ENCODE measurements at regions not wholly inside any gene's neighbourhood (a gene's known extent, or its start where the extent isn't known, plus 50 kb on each side); places are given as distances from the start of the nearest gene placed in this dataset.
"Not testable (repeated sequence)": the region's sequence is repeated elsewhere in the genome, so short reads cannot be mapped to it uniquely, and the experiment has no call there.

DNA sequence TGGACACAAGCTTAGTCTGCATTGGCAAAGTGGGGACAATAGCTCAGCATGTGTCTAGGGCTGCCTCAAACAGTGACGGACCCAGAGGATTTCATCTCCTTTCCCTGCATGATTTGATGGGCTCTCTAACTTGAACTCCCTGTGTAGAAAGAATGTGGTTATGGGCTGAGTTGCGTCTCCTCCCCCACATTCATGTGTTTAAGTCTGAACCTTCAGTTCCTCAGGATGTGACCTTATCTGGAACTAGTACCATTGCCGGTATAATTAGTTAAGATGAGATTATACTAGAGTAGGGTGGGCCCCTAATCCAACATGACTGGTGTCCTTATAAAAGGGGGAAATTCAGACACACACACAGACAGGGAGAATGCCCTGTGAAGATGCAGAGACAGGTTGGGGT lies 257.6 kb downstream of the BCL2L11 start:
- H3K14ac ChIP-seq (ENCODE audit: insufficient read length); H4K20me1 ChIP-seq (replicated peaks in 1 of 2; ENCODE audit: control insufficient read depth in 1 of 2, insufficient read depth in 2 of 2, low read length in 2 of 2); H4K8ac ChIP-seq (ENCODE audit: extremely low read depth, insufficient read depth, low read length); H3K23me2 ChIP-seq (ENCODE audit: low read depth, low read length); H2BK12ac ChIP-seq (ENCODE audit: low read depth, low read length); H3K9ac ChIP-seq (replicated peaks in 1 of 4; ENCODE audit: extremely low read depth in 1 of 4, low read depth in 3 of 4, low read length in 3 of 4); H3K79me1 ChIP-seq (ENCODE audit: low read depth, low read length); H2BK5ac ChIP-seq (ENCODE audit: low read depth, low read length); H3K9me3 ChIP-seq (ENCODE audit: insufficient read depth in 2 of 2, low read depth in 1 of 2, low read length in 1 of 2); H3K36me3 ChIP-seq (ENCODE audit: control insufficient read depth in 2 of 4, insufficient read depth in 4 of 4, low read length in 3 of 4); POLR2A ChIA-PET (ENCODE audit: partially characterized antibody); H3K4me3 ChIP-seq (ENCODE audit: extremely low read depth in 1 of 4, insufficient read depth in 2 of 4, low read depth in 3 of 4, low read length in 4 of 4); CTCF ChIA-PET (ENCODE audit: partially characterized antibody); H3K18ac ChIP-seq (ENCODE audit: extremely low read depth, low read length); FAIRE-seq; H3K4me2 ChIP-seq (ENCODE audit: insufficient read depth in 1 of 2, low read depth in 2 of 2, low read length in 2 of 2); H4K91ac ChIP-seq (replicated peaks; ENCODE audit: insufficient read length, low read length); H3K23ac ChIP-seq (ENCODE audit: insufficient read length); H4K5ac ChIP-seq (ENCODE audit: insufficient read length, low read depth, low read length); H3K27me3 ChIP-seq (replicated peaks in 1 of 4; ENCODE audit: control insufficient read depth in 3 of 4, extremely low read depth in 1 of 4, insufficient read depth in 3 of 4, low read length in 3 of 4); H3K4me1 ChIP-seq (replicated peaks in 1 of 4; ENCODE audit: control insufficient read depth in 3 of 4, insufficient read depth in 4 of 4, low read length in 3 of 4); H3K4ac ChIP-seq (replicated peaks; ENCODE audit: insufficient read length, low read depth, low read length); H2AK5ac ChIP-seq (ENCODE audit: low read depth, low read length); H2BK15ac ChIP-seq (ENCODE audit: low read length); DNase-seq (ENCODE audit: low read depth in 1 of 2, low spot score in 2 of 2); H3K56ac ChIP-seq (replicated peaks; ENCODE audit: insufficient read length, low read depth, low read length); H2BK120ac ChIP-seq (replicated peaks; ENCODE audit: low read depth, low read length); H2AFZ ChIP-seq (ENCODE audit: low read length); H3K27ac ChIP-seq (ENCODE audit: low read depth, low read length); H2BK20ac ChIP-seq (ENCODE audit: low read length); H3K79me2 ChIP-seq (ENCODE audit: control insufficient read depth in 1 of 2, insufficient read depth in 2 of 2, low read length in 2 of 2): not testable (repeated sequence)
- no CpG with 5 or more reads among the region's 3 CpGs for WGBS, 2 experiments (ENCODE audit: extremely low coverage in 1 of 2, insufficient coverage in 1 of 2, insufficient read length in 1 of 2, insufficient replicate concordance in 2 of 2, low coverage in 1 of 2, low lambda C conversion rate in 2 of 2, missing lambda C conversion rate in 1 of 2)

GRCh38 chr2:111380733-111381439 lies 260.2 kb downstream of the BCL2L11 start:
- H2BK5ac ChIP-seq (ENCODE audit: low read depth, low read length); H3K18ac ChIP-seq (ENCODE audit: extremely low read depth, low read length); CTCF ChIA-PET (ENCODE audit: partially characterized antibody); H3K79me1 ChIP-seq (ENCODE audit: low read depth, low read length); POLR2A ChIA-PET (ENCODE audit: partially characterized antibody); H2BK20ac ChIP-seq (ENCODE audit: low read length); H2BK120ac ChIP-seq (replicated peaks; ENCODE audit: low read depth, low read length); H4K91ac ChIP-seq (replicated peaks; ENCODE audit: insufficient read length, low read length); FAIRE-seq; H3K9me3 ChIP-seq (ENCODE audit: insufficient read depth in 2 of 2, low read depth in 1 of 2, low read length in 1 of 2); H3K9ac ChIP-seq (replicated peaks in 1 of 4; ENCODE audit: extremely low read depth in 1 of 4, low read depth in 3 of 4, low read length in 3 of 4); H3K23ac ChIP-seq (ENCODE audit: insufficient read length); H3K27ac ChIP-seq (ENCODE audit: low read depth, low read length); H3K56ac ChIP-seq (replicated peaks; ENCODE audit: insufficient read length, low read depth, low read length); H3K23me2 ChIP-seq (ENCODE audit: low read depth, low read length); H3K4me1 ChIP-seq (replicated peaks in 1 of 4; ENCODE audit: control insufficient read depth in 3 of 4, insufficient read depth in 4 of 4, low read length in 3 of 4); H2BK15ac ChIP-seq (ENCODE audit: low read length); H2AK5ac ChIP-seq (ENCODE audit: low read depth, low read length); H2AFZ ChIP-seq (ENCODE audit: low read length); H4K8ac ChIP-seq (ENCODE audit: extremely low read depth, insufficient read depth, low read length); DNase-seq (ENCODE audit: low read depth in 1 of 2, low spot score in 2 of 2); H3K4ac ChIP-seq (replicated peaks; ENCODE audit: insufficient read length, low read depth, low read length); H3K4me3 ChIP-seq (ENCODE audit: extremely low read depth in 1 of 4, insufficient read depth in 2 of 4, low read depth in 3 of 4, low read length in 4 of 4); H4K20me1 ChIP-seq (replicated peaks in 1 of 2; ENCODE audit: control insufficient read depth in 1 of 2, insufficient read depth in 2 of 2, low read length in 2 of 2); H3K36me3 ChIP-seq (ENCODE audit: control insufficient read depth in 2 of 4, insufficient read depth in 4 of 4, low read length in 3 of 4); H3K14ac ChIP-seq (ENCODE audit: insufficient read length); H3K4me2 ChIP-seq (ENCODE audit: insufficient read depth in 1 of 2, low read depth in 2 of 2, low read length in 2 of 2); H3K79me2 ChIP-seq (ENCODE audit: control insufficient read depth in 1 of 2, insufficient read depth in 2 of 2, low read length in 2 of 2); H3K27me3 ChIP-seq (replicated peaks in 1 of 4; ENCODE audit: control insufficient read depth in 3 of 4, extremely low read depth in 1 of 4, insufficient read depth in 3 of 4, low read length in 3 of 4); H4K5ac ChIP-seq (ENCODE audit: insufficient read length, low read depth, low read length); H2BK12ac ChIP-seq (ENCODE audit: low read depth, low read length): not testable (repeated sequence)
- WGBS, 2 experiments (ENCODE audit: extremely low coverage in 1 of 2, insufficient coverage in 1 of 2, insufficient read length in 1 of 2, insufficient replicate concordance in 2 of 2, low coverage in 1 of 2, low lambda C conversion rate in 2 of 2, missing lambda C conversion rate in 1 of 2), result 94% methylated on average over 4 of the region's 5 CpGs; no CpG with 5 or more reads in 1 of the 2 experiments

Data from H1 (cell line).